Cardiac fibroblast (primary cell): ENCODE measurements at regions not wholly inside any gene's neighbourhood (a gene's known extent, or its start where the extent isn't known, plus 50 kb on each side); places are given as distances from the start of the nearest gene placed in this dataset.

Experiments
- DNase-seq, 2 donors: peaks; one replicate each; pipeline versions ENCODE4 v3.0.0 to v3.0.0-alpha.2; 2010; ENCODE audit warnings: low read depth in 2 of 2
- H3K4me3 ChIP-seq, 2 donors: replicated peaks in 1 of 2; 1 replicate in 1 of 2; 2 replicates in 1 of 2; pipeline ENCODE4 v1.5.1; 2011; ENCODE audit warnings: low read depth in 2 of 2, low read length in 2 of 2, mild to moderate bottlenecking in 2 of 2, moderate library complexity in 1 of 2
- TF ChIP-seq, protein P1 (sequence below): IDR thresholded peaks from one replicate; pipeline ENCODE4 v1.5.1; 2011; ENCODE audit warnings: low read depth, mild to moderate bottlenecking, low read length, inconsistent platforms

DNA sequence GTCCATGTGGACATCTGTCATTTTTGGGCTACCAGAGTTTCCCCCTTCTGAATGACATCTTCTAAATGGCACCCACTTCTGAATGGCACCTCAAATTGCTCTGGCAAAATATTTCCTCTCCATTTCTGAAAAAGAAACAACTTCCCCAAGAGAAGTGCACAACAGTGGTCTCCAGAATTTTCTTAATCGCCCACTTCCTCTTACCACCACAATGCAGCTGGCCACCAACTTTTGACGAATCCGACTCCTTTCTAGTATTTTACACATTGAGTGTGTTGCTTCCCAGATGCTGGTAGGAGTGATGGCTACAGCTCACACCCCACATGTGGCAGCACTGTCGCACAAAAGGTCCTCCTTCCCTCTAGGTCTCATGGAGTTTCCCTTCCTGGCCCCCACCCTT is 216.1 kb downstream of the FOXA2 start:
- DNase-seq, result no peak
- no peak overlapping the region for H3K4me3 ChIP-seq
- TF ChIP-seq, protein P1, sequence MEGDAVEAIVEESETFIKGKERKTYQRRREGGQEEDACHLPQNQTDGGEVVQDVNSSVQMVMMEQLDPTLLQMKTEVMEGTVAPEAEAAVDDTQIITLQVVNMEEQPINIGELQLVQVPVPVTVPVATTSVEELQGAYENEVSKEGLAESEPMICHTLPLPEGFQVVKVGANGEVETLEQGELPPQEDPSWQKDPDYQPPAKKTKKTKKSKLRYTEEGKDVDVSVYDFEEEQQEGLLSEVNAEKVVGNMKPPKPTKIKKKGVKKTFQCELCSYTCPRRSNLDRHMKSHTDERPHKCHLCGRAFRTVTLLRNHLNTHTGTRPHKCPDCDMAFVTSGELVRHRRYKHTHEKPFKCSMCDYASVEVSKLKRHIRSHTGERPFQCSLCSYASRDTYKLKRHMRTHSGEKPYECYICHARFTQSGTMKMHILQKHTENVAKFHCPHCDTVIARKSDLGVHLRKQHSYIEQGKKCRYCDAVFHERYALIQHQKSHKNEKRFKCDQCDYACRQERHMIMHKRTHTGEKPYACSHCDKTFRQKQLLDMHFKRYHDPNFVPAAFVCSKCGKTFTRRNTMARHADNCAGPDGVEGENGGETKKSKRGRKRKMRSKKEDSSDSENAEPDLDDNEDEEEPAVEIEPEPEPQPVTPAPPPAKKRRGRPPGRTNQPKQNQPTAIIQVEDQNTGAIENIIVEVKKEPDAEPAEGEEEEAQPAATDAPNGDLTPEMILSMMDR, result no peak

DNA sequence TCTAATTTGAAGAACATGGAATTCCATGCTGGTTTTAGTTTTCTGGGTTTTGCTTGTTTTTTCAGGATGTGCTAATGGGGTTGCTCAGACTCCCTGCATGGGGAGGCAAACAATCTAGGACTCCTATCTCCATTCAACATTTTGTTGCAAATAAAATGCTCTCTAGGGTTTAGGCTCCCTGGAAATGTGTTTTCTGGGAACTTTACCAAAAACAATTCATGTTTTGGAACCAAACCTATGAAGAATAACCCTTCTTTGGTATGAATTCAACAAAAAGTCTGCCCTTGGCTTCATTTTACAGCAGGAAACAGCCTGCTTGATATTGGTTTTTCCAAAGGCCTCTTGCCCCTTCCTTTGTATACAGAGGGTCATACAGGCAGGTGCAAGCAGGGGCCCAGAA is 217.7 kb downstream of the FOXA2 start:
- no peak for DNase-seq
- TF ChIP-seq, protein P1, result no peak
- H3K4me3 ChIP-seq, result no peak overlapping the region

DNA sequence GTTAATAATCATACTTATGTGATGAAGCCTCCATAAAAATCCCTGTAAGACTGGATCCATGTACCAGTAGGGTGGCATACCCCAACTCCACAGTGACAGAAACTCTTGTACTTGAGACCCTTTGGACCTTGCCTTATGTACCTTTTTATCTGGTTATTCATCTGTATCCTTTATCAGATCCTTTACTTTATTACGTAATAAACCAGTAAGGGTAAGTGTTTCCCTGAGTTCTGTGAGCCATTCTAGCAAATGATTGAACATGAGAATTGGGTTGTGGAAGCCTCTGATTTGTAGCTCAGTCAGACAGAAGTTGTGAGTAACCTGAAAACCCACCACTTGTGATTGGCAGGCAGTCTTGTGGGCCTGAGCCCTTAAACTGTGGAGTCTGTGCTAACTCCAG is 229.7 kb downstream of the FOXA2 start:
- DNase-seq, result no peak
- TF ChIP-seq, protein P1, result no peak
- H3K4me3 ChIP-seq, result no peak overlapping the region

DNA sequence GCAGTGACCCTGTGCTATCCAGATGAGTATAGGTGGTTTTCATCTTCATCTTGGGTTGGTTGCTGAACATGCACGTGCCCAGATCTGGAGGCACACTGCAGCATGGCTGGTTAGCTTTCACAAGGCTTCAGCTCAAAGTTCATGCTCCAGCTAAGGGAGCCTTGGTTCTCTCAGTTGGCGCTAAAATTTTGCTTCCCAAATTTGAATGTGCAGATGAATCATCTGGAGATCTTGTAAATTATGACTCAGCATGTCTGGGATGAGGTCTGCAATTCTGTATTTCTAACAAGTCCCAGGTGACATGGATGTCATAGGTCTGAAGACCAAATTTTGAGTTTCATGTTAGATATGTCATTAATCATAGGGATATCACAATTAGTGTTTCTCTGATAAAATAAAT is 230.8 kb downstream of the FOXA2 start:
- DNase-seq, result no peak
- TF ChIP-seq, protein P1, result no peak
- H3K4me3 ChIP-seq, result no peak overlapping the region

DNA sequence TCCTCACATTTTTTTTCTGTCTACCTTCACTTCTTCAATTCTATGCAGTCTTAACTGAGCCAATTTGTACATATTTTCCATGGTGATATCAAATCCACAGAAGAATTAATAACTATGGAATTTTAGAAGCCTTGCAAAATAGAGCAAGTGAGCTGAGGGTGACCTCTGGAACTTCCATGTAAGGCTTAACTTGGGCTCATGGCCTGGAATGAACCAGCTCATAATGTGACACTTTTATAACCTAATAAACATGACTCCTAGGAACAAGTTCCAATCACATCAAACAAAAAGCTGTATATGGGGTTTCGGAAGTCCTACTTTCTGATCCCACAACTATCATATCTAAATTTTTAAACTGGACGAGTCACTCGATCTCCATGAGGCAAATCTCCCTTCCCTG is 232.4 kb downstream of the FOXA2 start:
- DNase-seq, result no peak
- TF ChIP-seq, protein P1, result no peak

DNA sequence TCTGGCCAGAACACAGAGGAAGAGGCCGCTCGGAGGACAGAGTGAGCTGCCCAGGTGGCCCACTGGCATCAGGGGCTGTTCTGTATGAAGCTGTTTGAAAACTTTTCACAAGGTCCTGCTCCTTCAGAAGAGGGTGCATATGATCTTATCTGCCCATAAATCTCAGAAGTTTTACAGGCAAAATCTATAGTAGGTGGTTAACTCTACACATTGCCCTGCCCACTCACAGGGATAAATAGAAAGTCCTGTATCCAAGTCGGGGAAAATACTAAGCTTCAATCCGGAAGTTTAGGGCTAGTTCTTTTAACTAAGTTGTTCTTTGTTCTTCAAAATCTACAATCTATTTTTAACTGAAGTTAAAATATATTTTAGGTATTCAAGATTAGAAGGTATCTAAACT is 233.7 kb downstream of the FOXA2 start:
- TF ChIP-seq, protein P1, result no peak
- no peak overlapping the region for H3K4me3 ChIP-seq
- DNase-seq, result no peak

More for the DNA sequence above, 232.4 kb downstream of the FOXA2 start:
- no peak overlapping the region for H3K4me3 ChIP-seq

DNA sequence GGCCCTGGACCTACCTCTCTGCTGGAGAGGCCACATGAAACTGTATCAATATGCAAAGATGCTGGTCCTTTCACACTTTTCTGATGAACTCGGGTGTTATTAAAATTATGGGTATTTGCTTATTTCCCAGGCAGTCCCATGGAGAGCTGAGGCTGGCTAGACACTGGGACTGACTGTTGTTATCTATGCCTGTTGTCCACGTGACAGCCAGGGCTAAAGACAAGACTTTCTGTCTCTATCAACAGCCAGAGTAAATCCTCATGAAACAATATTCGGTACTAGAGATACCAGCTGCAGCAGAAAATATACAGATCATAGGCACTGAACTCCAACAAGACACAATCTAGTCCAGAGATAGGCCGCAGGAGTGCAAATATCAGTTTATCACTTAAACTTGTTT is 236.4 kb downstream of the FOXA2 start:
- no peak for DNase-seq
- TF ChIP-seq, protein P1, result no peak
- H3K4me3 ChIP-seq, result no peak overlapping the region
